Fibroblast of peridontal ligament (primary cell): ENCODE measurements at regions not wholly inside any gene's neighbourhood (a gene's known extent, or its start where the extent isn't known, plus 50 kb on each side); places are given as distances from the start of the nearest gene placed in this dataset.

ENCODE experiments used
- DNase-seq: peaks from one replicate; pipeline ENCODE4 v3.0.0-alpha.2; 2010; ENCODE audit errors: extremely low read depth

GRCh38 chr9:82153032-82153431, 164.5 kb downstream of the SPATA31D1 start:
- no peak for DNase-seq

GRCh38 chr9:82154573-82154972, 166.0 kb downstream of the SPATA31D1 start:
- no peak for DNase-seq

- no peak for DNase-seq
Observed at GRCh38 chr9:82161876-82162275, 173.3 kb downstream of the SPATA31D1 start.

GRCh38 chr9:82164159-82164558, 175.6 kb downstream of the SPATA31D1 start:
- DNase-seq, result no peak

GRCh38 chr9:82167296-82167695, 178.7 kb downstream of the SPATA31D1 start:
- peak; percentile 71 for DNase-seq

GRCh38 chr9:82168585-82168984, 180.0 kb downstream of the SPATA31D1 start:
- no peak for DNase-seq

GRCh38 chr9:82170866-82171265, 182.3 kb downstream of the SPATA31D1 start:
- DNase-seq, result peak; percentile 91

GRCh38 chr9:82171271-82171670, 182.7 kb downstream of the SPATA31D1 start:
- no peak for DNase-seq

- no peak for DNase-seq
Observed at GRCh38 chr9:82180711-82181110, 192.1 kb downstream of the SPATA31D1 start.

- DNase-seq, result peak; percentile 41
Observed at GRCh38 chr9:82183181-82183860, 194.7 kb downstream of the SPATA31D1 start.

- DNase-seq, result no peak
Observed at GRCh38 chr9:82184524-82184923, 196.0 kb downstream of the SPATA31D1 start.

- no peak for DNase-seq
Observed at GRCh38 chr9:82188817-82189216, 200.2 kb downstream of the SPATA31D1 start.

GRCh38 chr9:82191082-82191770, 202.7 kb downstream of the SPATA31D1 start:
- DNase-seq, result no peak

- no peak for DNase-seq
Observed at GRCh38 chr9:82192211-82192610, 203.6 kb downstream of the SPATA31D1 start.

- no peak for DNase-seq
Observed at GRCh38 chr9:82196622-82197441, 208.3 kb downstream of the SPATA31D1 start.

GRCh38 chr9:82201196-82201595, 212.6 kb downstream of the SPATA31D1 start:
- DNase-seq, result no peak

- DNase-seq, result peak; percentile 56
Observed at GRCh38 chr9:82202808-82203207, 214.2 kb downstream of the SPATA31D1 start.

GRCh38 chr9:82206490-82206889, 217.9 kb downstream of the SPATA31D1 start:
- DNase-seq, result no peak

- DNase-seq, result no peak
Observed at GRCh38 chr9:82206946-82207345, 218.4 kb downstream of the SPATA31D1 start.

GRCh38 chr9:82208741-82209450, 220.3 kb downstream of the SPATA31D1 start:
- DNase-seq, result no peak

GRCh38 chr9:82209797-82210470, 221.4 kb downstream of the SPATA31D1 start:
- DNase-seq, result no peak
